HFFc6 (cell line): ENCODE measurements at regions not wholly inside any gene's neighbourhood (a gene's known extent, or its start where the extent isn't known, plus 50 kb on each side); places are given as distances from the start of the nearest gene placed in this dataset.
A peak's percentile ranks its signal among the peaks of the same experiment; 100 is the strongest.

Experiments
- DNase-seq: peaks from one replicate; pipeline ENCODE4 v3.0.0-alpha.2; 2018
- H3K27ac Mint-ChIP-seq: 2 replicates; pipeline ENCODE4 v1.8.0; 2020; ENCODE audit warnings: mild to moderate bottlenecking, mixed read lengths
- H3K27me3 Mint-ChIP-seq: 2 replicates; pipeline ENCODE4 v1.8.0; 2021; ENCODE audit warnings: mild to moderate bottlenecking, moderate library complexity, mixed read lengths; ENCODE audit not compliant: insufficient read depth
- H3K36me3 Mint-ChIP-seq: 2 replicates; pipeline ENCODE4 v1.8.0; 2021; ENCODE audit warnings: low read depth, mixed read lengths
- H3K4me1 Mint-ChIP-seq: 2 replicates; pipeline ENCODE4 v1.8.0; 2020; ENCODE audit warnings: low read depth, mixed read lengths
- H3K4me3 Mint-ChIP-seq: 2 replicates; pipeline ENCODE4 v1.8.0; 2020; ENCODE audit warnings: mild to moderate bottlenecking, moderate library complexity, mixed read lengths
- H3K9me3 Mint-ChIP-seq: 2 replicates; pipeline ENCODE4 v1.8.0; 2020; ENCODE audit warnings: mild to moderate bottlenecking, mixed read lengths
- TF ChIP-seq, protein P1 (sequence below): fragments of 200-600 bp; sonication (generic); IDR thresholded peaks from 2 replicates; pipeline ENCODE4 v1.5.0; 2021; ENCODE audit warnings: antibody characterized with exemption, mild to moderate bottlenecking

DNA sequence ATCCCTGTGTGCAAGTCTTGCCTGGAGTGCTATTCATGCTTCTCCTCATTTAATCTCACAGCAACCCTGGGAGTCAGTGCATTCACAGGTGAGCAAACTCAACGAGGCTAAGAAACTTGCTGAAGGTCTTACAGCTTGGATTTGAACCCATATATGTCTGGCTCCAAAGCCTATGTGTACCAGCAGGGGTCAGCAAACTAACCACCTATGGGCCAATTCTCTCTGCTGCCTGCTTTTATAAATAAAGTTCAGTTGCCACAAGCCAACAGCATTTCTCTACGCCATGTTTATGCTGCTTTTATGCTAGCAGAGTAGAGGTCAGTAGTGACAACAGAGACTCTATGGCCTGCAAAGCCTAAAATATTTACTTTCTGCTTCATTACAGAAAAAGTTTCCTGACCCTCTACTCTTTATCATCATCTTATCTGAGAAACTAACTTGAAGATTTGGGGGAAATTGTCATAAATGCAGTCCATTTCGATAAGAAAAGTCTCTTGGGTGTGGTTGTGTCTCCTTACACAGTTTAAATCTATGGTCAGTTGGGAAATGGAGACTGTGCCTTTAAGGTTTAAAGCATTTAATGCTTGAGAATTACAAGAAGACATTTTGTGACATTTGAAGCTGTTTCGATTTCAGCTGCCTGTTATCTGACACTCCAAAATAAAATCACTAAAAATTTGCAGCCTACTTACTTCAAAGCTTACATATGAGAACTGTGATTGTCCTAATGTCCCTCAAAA lies 137.7 kb downstream of the PRELID2 start:
- Mint-ChIP-seq H3K4me1 (no peaks in the 10 kb centered on the region; the same call in 1 of the 2 replicates), H3K27ac (no peak overlapping the region; the same call in 1 of the 2 replicates), H3K27me3 (no peaks in the 10 kb centered on the region; the same call in 1 of the 2 replicates), H3K4me3 (no peak overlapping the region), H3K9me3 (no peaks in the 10 kb centered on the region), H3K36me3 (no peaks in the 10 kb centered on the region)
- peak; percentile 49 for DNase-seq
- TF ChIP-seq, protein P1, sequence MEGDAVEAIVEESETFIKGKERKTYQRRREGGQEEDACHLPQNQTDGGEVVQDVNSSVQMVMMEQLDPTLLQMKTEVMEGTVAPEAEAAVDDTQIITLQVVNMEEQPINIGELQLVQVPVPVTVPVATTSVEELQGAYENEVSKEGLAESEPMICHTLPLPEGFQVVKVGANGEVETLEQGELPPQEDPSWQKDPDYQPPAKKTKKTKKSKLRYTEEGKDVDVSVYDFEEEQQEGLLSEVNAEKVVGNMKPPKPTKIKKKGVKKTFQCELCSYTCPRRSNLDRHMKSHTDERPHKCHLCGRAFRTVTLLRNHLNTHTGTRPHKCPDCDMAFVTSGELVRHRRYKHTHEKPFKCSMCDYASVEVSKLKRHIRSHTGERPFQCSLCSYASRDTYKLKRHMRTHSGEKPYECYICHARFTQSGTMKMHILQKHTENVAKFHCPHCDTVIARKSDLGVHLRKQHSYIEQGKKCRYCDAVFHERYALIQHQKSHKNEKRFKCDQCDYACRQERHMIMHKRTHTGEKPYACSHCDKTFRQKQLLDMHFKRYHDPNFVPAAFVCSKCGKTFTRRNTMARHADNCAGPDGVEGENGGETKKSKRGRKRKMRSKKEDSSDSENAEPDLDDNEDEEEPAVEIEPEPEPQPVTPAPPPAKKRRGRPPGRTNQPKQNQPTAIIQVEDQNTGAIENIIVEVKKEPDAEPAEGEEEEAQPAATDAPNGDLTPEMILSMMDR, result peak; percentile 83

DNA sequence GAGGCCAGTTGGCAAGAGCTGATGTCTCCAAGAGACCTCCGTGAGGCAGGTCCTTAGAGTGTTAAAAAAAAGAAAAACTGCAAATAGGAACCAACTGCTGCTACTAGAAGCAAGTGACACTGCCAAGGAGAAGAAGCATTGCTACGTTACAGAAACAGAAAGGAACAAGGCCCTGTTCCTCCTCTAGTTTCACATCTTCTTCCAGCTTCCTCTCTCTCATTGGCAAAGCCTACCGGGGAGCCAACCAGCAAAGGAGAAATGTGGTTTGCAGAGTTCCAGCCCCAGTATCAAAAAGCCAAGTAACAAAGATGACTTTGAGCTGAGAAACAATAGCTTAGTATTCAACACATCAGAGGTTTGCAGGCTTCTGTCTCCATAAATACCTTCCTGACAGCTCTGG lies 145.9 kb downstream of the PRELID2 start:
- Mint-ChIP-seq H3K36me3 (no peaks in the 10 kb centered on the region), H3K27ac (no peak overlapping the region), H3K4me3 (no peak overlapping the region), H3K27me3 (no peaks in the 10 kb centered on the region), H3K4me1 (no peaks in the 10 kb centered on the region), H3K9me3 (no peaks in the 10 kb centered on the region)
- TF ChIP-seq, protein P1, result no peak
- no peak for DNase-seq

- H3K9me3 Mint-ChIP-seq, result no peaks in the 10 kb centered on the region
- H3K4me1 Mint-ChIP-seq, result no peaks in the 10 kb centered on the region
- no peak overlapping the region for H3K27ac Mint-ChIP-seq
- no peak overlapping the region for H3K4me3 Mint-ChIP-seq
- H3K36me3 Mint-ChIP-seq, result no peaks in the 10 kb centered on the region
- DNase-seq, result no peak
- TF ChIP-seq, protein P1, result no peak
- H3K27me3 Mint-ChIP-seq, result no peaks in the 10 kb centered on the region
Measured at GRCh38 chr5:145687943-145688342, 147.2 kb downstream of the PRELID2 start.

DNA sequence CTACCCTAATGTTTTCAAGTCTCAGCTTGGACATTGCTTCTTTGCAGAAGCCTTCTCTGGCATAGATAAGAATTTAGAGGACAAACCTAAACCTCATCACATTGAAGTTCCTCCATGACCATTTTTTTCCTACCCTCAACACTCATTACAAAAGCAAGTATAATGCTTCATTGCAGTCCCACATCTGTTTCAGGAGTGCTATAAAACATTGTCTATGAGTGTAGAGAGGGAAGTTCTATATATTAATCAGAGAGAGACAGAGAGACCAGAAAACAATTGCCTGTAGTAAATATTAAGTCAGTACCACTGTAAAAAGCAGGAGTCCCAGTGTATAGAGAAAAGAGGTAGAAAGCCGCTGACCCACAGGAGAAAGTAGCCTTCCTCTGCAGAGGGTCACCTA lies 149.7 kb downstream of the PRELID2 start:
- Mint-ChIP-seq H3K36me3 (no peaks in the 10 kb centered on the region), H3K9me3 (no peaks in the 10 kb centered on the region), H3K27me3 (no peaks in the 10 kb centered on the region), H3K4me3 (no peak overlapping the region), H3K27ac (no peak overlapping the region), H3K4me1 (peaks cover 16% of the 10 kb centered on the region)
- no peak for DNase-seq
- TF ChIP-seq, protein P1, result no peak

- Mint-ChIP-seq H3K9me3 (no peaks in the 10 kb centered on the region), H3K4me3 (no peak overlapping the region), H3K27ac (no peak overlapping the region), H3K27me3 (no peaks in the 10 kb centered on the region; the same call in 1 of the 2 replicates), H3K4me1 (peaks cover 25% of the 10 kb centered on the region), H3K36me3 (no peaks in the 10 kb centered on the region)
- no peak for DNase-seq
- TF ChIP-seq, protein P1, result no peak
Measured at GRCh38 chr5:145683431-145683830, 151.7 kb downstream of the PRELID2 start.
